ENCODE measurements at regions not wholly inside any gene's neighbourhood (a gene's known extent, or its start where the extent isn't known, plus 50 kb on each side); places are given as distances from the start of the nearest gene placed in this dataset.
"Not testable (repeated sequence)": the region's sequence is repeated elsewhere in the genome, so short reads cannot be mapped to it uniquely, and the experiment has no call there.

DNA sequence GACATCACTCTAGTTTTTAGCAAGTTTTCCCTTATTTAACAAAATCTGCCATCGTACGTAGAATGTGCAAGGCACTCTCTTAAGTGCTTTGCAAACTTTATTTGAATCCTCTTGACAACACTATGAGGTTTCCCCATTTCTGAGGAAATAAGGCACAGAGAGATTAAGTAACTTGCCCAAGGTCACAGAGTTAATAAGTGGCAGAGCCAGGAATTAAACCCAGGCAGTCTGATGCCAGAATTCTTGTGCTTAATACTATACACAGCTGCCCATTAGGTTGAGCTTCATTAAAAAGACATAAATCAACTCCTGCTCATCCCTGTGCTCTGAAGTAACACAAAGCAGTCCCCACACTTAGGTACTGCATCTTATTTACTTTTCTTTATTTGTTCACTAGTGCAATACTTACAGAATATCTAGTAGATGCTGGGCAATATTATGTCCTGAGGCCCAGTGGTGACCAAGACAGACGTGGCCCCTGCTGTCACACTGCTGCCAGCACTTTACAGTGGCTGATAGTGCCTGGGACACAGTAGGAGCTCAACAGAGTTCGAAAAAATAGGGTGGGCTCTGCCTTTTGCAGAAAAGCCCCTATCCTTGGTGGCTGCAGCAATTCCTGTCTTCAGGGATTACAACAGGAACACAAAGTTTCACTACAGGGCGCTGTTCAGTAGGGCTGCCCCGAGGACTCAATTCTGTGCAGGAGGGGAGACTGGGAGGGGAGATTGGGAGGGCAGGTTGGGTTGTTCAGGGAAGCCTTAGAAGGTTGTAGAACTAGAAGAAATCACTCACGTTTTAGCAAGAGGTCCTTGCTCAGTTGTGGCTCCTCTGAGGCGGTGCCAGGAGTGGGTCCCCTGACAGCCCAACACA lies 138.3 kb upstream of the TPM1 start:
- DNase-seq (ENCODE audit: low read depth in 2 of 2) = peak in 1 of 2 donors; percentile 19

DNA sequence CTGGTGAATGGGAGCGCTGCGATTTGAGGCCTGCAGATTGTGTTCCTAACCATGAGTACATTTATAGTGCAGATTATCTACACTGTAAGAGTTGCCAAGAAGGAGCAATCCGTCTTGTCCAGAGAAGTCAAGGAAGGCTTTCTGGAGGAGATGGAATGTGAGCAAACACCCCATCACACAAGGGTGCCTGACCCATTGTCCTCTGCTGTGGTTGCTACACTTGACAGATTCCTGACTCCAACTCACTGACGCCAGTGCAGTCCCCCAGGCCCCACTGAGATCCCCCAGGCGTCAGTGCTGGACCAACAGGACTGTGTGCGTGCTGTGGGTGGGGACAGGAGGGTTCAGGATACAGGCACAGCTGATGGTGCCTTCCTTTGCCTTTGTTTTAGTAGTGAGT lies 135.9 kb upstream of the TPM1 start:
- no peak for DNase-seq (ENCODE audit: low read depth in 2 of 2)

DNA sequence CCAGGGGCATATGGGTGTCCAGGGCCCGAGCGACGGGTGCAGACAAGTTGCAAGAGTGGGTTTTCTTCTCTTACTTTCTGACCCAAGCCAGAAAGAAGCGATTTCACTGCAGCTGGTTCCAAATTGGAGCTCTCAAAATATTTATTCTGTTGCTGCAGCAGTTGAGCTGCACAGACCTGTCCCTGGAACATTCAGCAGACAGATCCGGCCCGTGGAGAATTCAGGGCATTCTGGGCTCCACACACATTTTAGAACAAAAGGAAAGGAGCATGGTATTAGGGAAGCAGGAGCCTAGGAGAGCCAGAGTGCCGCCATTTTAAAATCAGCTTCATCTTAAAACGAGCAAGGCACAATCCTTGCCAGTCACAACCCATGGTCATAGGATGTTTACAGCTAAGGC lies 135.3 kb upstream of the TPM1 start:
- no peak for DNase-seq (ENCODE audit: low read depth in 2 of 2)

DNA sequence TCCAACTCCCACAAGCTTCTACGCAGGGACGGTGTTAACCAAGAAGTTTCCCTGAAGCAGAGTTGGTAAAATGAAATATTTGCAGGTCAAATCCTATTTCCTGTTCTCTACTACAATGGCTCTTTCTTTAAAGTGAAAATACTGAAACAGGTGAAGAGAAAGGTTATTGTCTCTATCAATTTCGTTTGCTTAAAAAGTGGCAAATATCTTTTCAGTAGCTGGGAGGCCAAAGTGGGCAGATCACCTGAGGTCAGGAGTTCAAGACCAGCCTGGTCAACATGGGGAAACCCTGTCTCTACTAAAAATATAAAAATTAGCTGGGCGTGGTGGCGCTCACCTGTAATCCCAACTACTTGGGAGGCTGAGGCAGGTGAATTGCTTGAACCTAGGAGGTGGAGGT lies 134.2 kb upstream of the TPM1 start:
- DNase-seq (ENCODE audit: low read depth in 2 of 2) = not testable (repeated sequence)

DNA sequence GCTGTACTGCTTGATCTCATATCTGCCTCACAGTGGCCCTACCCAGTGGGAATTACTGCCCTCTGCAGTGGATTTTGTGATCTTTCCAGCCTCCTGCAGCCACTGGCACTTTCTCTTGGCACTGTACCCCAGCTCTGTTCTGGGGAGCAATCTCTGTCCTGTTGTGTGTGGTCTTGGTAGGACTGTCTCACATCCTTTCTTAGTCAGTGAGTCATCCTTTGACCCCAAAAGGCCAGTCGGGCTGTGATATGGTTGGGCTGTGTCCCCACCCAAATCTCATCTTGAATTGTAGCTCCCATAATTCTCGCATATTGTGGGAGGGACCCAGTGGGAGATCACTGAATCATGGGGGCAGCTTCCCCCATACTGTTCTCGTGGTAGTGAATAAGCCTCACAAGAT lies 133.3 kb upstream of the TPM1 start:
- DNase-seq (ENCODE audit: low read depth in 2 of 2) = no peak

DNA sequence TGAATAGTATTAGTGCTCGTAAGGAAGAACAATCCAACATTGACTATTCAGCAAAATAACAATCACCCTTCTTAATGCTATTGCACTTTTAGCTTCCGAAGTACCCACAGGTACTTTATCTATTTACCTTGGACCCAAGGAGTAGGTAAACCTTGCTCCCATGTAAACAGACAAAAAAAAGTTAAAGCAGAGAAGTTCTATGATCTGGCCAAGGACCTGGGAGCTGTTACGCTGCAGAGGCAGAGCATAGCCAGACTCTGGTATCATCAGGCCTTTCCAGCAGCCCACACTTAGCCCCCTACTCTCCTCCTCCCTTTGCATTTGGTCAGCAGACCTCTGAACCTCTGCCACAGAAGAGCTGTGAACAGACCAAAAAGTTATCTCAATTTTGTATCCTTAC lies 130.3 kb upstream of the TPM1 start:
- DNase-seq (ENCODE audit: low read depth in 2 of 2) = no peak

DNA sequence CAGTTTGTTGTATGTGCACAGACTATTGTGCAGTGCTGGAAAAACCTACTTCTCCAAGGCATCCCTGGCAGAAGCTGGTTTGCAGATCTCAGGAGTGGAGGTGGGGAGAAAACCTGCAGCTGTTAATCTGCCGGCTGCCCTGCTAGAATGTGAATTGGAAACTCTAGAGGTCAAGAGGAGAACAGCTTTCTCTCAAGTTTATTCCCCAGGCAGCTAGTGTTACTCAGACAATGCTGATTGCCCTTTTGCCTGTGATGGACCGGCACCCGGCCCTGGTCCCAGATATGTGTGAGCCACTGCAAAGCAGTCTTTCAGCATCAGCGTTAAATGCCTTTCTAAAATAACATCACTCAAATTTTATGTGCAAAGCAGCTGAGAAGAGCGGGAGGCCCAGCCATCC lies 129.7 kb upstream of the TPM1 start:
- DNase-seq (ENCODE audit: low read depth in 2 of 2) = no peak

DNA sequence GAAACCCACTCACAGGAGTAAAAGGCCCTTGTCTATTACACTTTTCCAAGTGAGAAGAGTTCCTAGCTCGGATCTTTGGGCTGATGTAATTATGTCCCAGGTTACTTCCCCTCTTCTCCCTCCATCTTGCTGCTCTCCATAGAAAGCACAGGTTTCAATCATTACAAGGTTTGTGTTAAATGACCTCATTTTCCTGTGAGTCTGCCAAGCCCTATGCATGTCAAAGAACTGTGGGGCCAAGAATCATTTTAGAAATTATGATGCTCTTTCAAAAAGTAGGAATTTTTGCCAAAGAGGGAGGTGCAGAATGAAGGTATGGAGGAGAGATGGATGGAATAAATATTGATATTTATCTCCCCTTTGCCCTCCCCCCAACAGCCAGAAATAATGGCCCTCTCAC lies 129.3 kb upstream of the TPM1 start:
- no peak for DNase-seq (ENCODE audit: low read depth in 2 of 2)

DNA sequence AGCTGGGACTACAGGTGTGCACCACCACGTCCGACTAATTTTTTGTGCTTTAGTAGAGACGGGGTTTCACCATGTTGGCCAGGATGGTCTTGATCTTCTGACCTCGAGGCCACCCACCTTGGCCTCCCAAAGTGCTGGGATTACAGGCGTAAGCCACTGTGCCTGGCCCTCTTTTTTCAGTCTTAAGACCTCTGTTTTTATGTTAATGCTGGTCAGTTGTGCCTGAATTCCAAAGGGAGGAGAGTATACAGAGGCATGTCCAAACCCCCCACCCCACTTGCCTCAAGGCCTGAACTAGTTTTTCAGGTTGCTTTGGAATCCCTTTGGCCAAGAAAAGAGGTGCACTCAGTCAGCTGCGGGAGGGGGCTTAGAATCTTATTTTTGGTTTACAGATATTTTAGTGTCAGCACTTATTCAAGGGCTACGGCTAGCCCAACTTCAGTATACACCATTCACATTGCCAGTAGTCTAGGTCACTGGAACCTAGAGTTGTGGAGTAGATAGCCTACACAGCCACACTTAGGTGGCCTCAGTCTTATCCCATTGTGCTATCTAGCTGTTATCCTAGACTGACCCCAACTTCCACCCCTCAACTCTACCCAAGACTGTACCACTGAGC lies 128.0 kb upstream of the TPM1 start:
- DNase-seq (ENCODE audit: low read depth in 2 of 2) = no peak

DNA sequence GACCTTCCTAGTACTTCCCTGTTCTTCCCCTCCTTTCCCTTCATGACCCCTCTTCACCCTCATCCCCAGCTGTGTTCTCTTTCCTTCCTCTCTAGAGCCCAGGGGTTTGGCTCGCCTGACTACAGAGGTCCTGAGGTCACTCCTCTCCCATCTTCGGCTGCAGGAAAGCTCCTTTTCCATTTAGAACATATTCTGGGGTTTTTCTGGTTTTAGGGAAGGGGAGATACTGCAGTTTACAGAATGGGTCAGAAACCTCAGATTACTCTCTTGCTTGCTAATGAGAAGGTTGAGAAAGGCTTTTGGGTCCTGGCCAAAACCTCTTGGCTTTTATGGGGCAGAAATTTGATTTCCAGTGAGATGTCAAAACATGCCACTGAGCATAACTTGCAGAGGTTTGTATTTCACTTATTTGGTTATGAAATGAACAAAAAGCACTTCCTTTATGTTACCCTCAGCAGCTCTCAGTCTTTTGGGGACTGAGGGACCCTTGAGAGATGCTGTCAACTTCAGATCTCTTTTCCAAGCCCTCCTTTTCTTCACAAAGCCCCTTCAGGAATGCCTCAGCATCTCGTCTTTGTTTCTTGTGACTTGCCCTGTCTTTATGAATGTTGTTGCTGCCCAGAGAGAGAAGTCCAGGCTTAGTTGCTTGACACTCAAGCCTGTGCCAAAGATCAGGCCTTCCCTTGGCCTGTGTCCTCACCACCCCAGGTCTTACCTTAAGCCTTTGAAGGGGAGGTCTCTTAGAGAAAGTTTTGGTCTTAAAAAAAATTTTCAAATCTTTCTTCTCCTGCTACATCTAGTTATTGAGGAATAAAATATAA lies 121.7 kb upstream of the TPM1 start:
- DNase-seq (ENCODE audit: low read depth in 2 of 2) = no peak

DNA sequence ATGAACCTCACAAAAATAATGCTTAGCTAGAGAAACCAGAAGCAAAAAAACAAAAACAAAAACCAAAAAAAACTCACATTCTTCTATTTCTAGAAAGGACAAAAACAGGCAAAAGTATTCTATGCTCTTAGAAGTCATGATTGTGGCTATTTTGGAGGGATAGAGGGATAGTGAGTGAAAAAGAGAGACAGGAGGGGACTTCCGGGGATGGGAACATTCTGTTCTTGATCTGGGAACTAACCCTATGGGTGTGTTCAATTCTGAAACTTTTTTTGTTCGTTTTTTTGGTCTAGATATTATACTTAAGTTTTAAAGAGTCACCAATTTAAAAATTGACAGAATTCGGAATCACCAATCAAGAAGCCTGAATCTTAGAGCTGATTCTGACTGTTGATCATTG lies 120.0 kb upstream of the TPM1 start:
- no peak for DNase-seq (ENCODE audit: low read depth in 2 of 2)

DNA sequence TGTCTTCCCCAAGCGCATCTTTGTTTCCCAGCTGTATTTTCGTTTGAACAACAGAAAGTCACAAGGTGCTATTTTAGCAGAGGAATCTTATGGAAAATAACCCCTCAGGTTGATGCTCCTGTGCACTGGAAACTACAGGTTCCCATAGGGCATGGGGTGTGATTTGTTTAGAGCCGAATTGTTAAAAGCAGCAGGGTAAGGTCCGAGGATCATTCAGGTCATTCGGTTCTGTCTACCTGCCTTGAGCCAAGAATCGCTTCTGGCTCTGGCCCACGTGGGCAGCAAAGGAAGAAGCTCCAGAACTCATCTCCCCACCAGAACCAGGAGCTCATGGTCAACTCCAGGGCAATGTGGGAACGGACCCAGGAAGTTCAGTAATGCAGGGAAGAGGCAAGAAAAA lies 116.7 kb upstream of the TPM1 start:
- no peak for DNase-seq (ENCODE audit: low read depth in 2 of 2)

DNA sequence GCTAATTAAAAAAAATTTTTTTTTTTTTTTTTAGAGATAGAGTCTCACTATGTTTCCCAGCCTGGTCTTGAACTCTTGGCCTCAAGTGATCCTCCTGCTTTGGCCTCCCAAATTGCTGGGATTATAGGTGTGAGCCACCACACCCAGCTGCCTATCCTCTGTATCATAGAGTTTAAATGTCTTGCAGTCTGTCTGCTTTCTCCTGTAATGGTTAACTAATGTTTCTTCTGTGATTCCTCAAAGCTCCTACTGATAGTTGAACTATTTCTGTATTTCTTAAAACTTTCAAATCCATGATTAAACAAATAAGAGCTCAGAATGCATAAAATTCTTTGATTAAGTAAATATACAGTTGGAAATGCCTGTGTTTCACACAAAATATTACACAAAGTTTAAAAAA lies 115.4 kb upstream of the TPM1 start:
- no peak for DNase-seq (ENCODE audit: low read depth in 2 of 2)

DNA sequence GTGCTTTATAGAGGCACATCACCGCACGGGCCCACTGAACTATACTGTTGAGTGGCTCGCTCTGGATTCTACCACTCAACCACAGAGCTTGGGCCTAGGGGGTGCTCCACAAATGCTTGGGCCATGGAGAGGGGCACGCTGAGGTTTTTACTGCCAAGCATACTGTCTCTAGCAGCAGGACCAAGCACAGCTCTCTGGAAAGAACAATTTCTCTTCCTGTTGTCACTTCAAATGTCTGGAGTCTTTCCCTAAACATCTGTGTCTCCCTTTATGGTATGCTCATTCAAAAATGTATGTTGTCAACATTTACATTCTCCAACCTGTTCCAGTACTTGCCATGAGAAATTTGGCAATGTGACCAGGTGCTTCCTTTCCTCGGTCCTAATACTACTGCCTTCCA lies 114.7 kb upstream of the TPM1 start:
- DNase-seq (ENCODE audit: low read depth in 2 of 2) = no peak

DNA sequence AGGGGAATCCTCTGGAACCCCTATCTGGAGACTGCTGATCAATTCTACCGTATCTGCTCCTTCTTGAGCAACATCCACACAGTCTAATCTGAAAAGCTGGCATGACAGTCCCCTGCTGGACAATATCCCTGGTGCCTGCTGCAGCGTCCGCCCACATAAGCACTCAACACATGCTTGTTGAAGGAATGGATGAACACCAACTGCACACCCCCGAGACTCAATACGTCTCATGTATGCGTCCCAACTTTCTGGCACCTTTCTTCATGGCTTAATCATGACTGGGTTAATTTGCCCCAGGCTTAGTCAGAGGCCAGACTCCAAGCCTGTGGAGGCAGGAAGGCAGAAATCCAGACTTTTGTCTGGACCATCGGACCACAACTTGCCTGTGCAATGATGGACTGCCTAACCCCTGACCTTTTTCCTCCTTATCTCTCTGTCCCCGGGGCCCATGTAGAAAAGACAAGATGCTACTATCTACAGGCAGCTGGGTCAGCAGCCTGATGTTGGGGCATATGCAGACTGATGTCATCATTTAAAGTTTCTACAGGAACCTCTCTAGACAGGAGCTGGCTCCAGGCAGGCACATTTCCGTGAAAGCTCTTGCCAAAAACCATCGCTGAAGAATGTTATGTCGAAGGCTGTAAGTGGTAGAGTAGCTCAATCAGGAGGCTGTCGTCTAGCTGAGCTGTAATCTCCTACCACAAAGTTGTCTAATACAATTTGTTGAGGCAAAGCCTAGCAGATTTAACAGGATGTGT lies 114.1 kb upstream of the TPM1 start:
- no peak for DNase-seq (ENCODE audit: low read depth in 2 of 2)

DNA sequence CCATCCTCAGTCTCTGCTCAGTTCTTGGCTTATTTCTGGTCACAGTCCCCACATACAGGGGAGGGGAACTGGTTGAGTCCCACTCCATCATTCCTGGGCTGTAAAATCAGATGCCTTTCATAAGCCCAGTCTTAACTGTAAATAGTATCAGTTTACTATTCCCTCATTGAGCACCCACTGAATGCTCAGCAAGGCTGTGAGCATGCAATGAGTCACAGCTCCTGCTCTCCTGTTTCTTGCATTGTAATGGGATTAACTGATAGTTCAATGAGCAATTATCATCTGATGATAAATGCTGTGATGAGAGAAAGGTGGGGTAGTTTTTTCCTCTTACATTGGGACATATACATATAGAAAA lies 113.6 kb upstream of the TPM1 start:
- no peak for DNase-seq (ENCODE audit: low read depth in 2 of 2)

DNA sequence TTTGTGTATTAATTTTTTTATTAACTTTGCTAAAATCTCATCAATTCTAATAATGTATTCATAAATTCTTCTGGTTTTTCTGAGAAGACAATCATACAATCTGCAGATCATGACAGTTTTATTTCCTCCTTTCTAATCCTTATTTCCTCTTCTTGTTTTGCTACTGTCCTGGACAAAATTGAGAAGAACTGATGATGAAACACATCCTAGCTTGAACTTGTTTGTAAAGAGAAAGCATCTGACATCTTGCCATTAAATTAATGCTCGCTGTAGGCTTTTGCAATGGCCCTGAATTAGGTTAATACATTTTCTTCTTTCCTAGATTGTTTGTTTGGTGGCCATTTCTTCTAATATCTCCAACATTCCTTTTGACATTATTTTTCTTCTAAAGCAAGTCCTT lies 110.9 kb upstream of the TPM1 start:
- DNase-seq (ENCODE audit: low read depth in 2 of 2) = no peak

DNA sequence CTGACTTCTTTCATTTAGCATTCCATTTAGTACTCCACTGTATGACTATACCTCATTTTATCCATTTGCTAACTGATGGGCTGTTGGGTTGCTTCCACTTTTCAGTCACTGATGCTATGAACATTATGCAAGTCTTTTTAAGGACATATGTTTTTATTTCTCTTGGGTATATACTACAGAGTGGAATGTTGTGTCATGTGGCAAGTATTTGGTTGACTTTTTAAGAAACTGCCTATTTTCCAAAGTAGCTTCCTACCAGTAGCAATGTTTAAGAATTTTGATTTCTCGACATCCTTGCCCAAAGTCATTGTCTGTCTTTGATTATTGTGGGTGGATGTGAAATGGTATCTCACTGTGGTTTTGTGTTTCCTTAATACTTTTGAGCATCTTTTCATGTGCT lies 110.1 kb upstream of the TPM1 start:
- DNase-seq (ENCODE audit: low read depth in 2 of 2) = no peak

DNA sequence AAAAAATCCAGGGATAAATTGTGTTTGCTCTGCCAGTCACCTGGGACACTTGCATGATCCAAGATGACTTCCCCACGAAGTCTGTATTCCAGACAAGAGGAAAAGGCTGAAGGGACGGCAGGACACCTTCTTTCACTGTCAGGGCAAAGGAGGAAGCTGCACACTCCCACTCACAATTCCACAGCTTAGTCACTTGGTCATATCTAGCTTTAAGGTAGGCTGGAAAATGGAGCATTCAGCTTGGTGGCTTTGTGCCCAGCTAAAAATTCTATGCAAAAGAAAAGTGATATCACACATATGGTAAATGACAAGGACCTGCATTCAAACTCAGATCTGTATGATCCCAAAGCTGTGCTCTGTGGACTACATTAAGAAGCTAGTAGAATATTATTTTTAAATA lies 109.2 kb upstream of the TPM1 start:
- no peak for DNase-seq (ENCODE audit: low read depth in 2 of 2)

DNA sequence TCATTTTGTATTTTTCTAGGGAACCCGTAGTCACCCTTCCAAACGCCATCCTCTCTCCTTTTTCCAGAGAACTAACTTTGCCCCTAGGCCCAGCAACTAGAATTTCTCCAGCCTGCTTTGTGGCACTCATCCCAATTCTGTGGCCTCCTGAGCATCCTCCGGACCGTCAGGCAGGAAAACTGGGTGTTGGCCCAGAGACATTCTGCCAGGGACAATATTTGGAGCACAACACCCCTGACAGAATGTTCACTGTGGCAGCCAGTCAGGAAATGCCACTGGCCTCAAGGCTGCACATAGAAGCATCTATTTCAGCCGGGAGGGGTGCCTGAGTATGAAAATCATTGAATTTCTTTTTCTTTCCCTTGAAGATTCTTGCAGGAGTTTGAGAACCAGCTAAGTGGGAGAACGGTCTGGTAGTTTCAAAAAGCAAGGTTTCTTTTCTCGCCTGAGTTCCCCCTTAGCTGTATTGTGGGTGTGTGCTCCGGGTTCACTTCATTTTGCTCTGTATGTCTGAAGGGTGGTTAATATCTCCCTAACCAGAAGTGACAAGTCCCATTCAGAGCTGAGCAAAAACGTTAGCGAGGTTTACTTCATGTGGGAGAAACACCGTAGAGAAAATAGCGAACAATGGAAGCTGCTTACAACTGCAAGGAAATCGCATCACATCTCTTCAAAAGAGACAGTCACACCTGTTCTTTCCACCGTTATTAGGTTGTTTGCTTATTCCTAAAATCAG lies 108.1 kb upstream of the TPM1 start:
- DNase-seq (ENCODE audit: low read depth in 2 of 2) = no peak

DNA sequence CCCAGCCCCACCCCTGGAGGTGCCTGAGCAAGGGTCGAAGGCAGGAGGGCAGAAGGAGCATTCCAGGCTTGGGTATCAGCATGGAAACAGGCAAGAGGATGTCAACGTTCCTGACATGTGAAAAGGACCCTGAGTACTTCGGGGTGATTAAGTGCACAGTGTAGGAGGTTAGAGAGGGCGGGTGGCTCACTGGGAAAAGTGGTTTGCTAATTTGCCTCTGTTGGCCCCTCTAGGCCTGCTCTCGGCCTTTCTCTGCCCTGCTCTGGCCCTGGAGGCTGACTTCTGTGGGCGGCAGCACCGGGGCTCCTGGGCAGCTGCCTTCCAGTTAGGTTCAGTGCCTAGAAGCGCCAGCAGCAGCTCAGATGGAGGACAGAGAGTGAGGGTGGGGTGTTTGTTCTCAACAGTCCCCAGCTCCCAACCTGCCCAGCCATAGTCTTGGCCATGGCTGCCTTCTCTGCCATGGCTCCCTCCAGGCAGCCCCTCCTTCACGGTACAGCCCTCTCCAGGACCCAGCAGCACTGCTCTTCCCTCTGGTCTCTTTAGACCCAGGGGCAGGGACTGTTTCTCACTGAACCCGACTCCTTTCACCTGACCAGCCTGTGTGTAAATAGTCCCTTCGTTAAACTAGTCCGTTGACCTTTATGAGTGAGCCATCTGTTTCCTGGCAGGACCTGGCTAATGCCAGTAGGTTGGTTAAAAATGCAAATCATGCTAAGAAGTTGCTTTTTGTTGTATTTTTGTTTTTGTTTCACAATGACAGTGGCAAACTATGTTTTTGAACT lies 107.1 kb upstream of the TPM1 start:
- no peak for DNase-seq (ENCODE audit: low read depth in 2 of 2)
